GM13976 (cell line): ENCODE measurements at regions not wholly inside any gene's neighbourhood (a gene's known extent, or its start where the extent isn't known, plus 50 kb on each side); places are given as distances from the start of the nearest gene placed in this dataset.

Experiments used
- DNase-seq: peaks from one replicate; pipeline ENCODE4 v3.0.0; 2012; ENCODE audit warnings: low spot score
- in situ Hi-C: fragments of 300-500 bp; cut with MboI; formaldehyde crosslinking; loops from one replicate; pipeline ENCODE4 v1.12.0; 2022; ENCODE audit warnings: low sequenced_read_pairs, mixed read lengths, inconsistent platforms; ENCODE audit not compliant: unreplicated experiment
- TF ChIP-seq, protein P1 (sequence below): IDR thresholded peaks from 2 replicates; pipeline ENCODE4 v1.5.1; 2012; ENCODE audit warnings: borderline replicate concordance, mild to moderate bottlenecking; ENCODE audit not compliant: insufficient read depth; ENCODE audit errors: extremely low read depth, missing control alignments, control extremely low read depth

GRCh38 chr2:33873076-33873605 lies 274.0 kb upstream of the FAM98A start:
- in situ Hi-C loops, result no loop called here
- no peak for DNase-seq
- TF ChIP-seq, protein P1, sequence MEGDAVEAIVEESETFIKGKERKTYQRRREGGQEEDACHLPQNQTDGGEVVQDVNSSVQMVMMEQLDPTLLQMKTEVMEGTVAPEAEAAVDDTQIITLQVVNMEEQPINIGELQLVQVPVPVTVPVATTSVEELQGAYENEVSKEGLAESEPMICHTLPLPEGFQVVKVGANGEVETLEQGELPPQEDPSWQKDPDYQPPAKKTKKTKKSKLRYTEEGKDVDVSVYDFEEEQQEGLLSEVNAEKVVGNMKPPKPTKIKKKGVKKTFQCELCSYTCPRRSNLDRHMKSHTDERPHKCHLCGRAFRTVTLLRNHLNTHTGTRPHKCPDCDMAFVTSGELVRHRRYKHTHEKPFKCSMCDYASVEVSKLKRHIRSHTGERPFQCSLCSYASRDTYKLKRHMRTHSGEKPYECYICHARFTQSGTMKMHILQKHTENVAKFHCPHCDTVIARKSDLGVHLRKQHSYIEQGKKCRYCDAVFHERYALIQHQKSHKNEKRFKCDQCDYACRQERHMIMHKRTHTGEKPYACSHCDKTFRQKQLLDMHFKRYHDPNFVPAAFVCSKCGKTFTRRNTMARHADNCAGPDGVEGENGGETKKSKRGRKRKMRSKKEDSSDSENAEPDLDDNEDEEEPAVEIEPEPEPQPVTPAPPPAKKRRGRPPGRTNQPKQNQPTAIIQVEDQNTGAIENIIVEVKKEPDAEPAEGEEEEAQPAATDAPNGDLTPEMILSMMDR, result no peak

DNA sequence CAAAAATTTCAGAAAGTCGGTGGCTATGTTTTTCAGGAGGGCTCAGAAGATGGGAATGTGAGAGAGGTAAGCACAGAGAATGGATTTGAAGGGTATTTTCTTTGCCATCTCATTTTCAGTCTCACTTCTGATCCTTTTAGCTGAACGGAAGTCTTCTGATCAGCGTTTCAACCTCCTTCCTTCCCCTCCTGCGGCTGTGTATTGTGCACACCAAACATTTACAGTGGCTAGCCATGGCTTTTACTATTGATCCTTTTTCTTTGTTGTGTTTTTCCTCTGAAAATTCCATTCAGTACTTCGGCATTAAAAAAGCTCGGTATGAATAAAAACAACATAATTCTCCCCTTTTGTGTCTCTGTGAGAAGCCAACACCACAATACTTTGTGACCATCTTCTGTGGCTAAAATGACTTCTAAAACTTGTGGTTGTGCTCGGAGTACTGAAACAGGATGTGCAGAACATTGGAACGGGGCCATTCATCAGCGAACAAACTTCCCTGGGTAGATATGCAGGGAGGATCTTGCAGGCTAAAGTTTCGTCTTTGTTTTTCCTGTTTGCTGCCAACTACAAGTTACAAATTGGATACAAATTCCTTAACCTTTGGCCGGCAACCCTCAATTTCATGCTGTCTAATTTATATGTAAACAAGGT lies 260.8 kb upstream of the FAM98A start:
- TF ChIP-seq, protein P1, result no peak
- DNase-seq, result no peak
- in situ Hi-C loops, result no loop called here

DNA sequence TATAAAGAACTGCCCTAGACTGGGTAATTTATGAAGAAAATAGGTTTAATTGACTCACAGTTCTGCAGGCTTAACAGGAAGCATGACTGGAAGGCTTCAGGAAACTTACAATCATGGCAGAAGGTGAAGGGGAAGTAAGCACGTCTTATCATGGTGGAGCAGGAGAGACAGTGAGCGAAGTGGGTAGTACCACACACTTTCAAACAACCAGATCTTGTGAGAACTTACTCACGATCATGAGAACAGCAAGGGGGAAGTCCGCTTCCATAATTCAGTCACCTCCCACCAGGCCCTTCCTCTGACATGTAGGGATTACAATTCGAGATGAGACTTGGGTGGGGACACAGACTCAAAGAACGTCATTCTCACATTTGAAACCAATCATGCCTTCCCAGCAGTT lies 260.1 kb upstream of the FAM98A start:
- TF ChIP-seq, protein P1, result no peak
- in situ Hi-C loops, result no loop called here
- DNase-seq, result no peak

DNA sequence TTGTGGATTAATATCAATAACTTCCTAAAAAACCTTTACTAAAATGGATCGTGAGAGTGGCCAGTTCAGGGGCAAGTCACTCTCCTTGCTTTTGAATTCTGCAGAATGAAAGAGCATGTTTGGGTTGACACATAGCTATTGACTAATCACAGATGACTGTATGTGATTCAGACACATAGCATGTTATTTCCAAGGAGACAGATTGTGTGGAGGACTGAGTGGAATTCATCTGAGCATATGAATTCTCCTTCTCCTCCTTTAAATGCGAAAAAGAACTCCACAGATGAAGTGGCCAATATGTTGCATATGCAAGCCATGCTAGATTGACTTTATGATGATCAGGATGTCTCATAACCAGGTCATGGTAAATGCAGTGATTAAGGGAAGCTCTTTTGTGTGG lies 249.4 kb upstream of the FAM98A start:
- DNase-seq, result no peak
- in situ Hi-C loops, result no loop called here
- TF ChIP-seq, protein P1, result no peak

GRCh38 chr2:33839791-33840190 lies 240.7 kb upstream of the FAM98A start:
- no peak for DNase-seq
- in situ Hi-C loops, result no loop called here
- TF ChIP-seq, protein P1, result no peak

- TF ChIP-seq, protein P1, result no peak
- in situ Hi-C loops, result no loop called here
- no peak for DNase-seq
These were observed 237.5 kb upstream of the FAM98A start for GRCh38 chr2:33836628-33837027.
